ENCODE measurements at regions not wholly inside any gene's neighbourhood (a gene's known extent, or its start where the extent isn't known, plus 50 kb on each side); places are given as distances from the start of the nearest gene placed in this dataset.
"Not testable (repeated sequence)": the region's sequence is repeated elsewhere in the genome, so short reads cannot be mapped to it uniquely, and the experiment has no call there.

DNA sequence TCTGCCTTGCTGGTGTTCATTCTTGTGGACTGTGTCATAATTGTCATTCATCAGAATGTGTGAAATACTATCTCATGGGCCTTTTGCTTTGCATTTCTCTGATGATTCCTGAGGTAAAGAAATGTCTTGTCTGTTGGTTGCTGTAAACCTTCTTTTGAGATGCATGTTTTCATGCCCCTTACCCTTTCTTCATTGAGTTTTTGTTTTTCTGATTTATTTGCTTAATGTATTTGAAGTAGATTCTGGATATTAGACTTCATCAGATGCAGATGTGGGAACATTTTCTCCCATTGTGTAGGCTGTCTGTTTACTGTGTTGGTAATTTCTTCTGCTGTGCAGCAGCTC is 159.2 kb downstream of the CCDC74A start:
- TF ChIP-seq, protein P1, sequence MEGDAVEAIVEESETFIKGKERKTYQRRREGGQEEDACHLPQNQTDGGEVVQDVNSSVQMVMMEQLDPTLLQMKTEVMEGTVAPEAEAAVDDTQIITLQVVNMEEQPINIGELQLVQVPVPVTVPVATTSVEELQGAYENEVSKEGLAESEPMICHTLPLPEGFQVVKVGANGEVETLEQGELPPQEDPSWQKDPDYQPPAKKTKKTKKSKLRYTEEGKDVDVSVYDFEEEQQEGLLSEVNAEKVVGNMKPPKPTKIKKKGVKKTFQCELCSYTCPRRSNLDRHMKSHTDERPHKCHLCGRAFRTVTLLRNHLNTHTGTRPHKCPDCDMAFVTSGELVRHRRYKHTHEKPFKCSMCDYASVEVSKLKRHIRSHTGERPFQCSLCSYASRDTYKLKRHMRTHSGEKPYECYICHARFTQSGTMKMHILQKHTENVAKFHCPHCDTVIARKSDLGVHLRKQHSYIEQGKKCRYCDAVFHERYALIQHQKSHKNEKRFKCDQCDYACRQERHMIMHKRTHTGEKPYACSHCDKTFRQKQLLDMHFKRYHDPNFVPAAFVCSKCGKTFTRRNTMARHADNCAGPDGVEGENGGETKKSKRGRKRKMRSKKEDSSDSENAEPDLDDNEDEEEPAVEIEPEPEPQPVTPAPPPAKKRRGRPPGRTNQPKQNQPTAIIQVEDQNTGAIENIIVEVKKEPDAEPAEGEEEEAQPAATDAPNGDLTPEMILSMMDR (conservative IDR thresholded peaks at IDR 0.05) = not testable (repeated sequence)
- TF ChIP-seq EZH2 (IDR thresholded peaks at IDR 0.05; ENCODE audit: low read depth) = not testable (repeated sequence)
